ENCODE measurements at regions not wholly inside any gene's neighbourhood (a gene's known extent, or its start where the extent isn't known, plus 50 kb on each side); places are given as distances from the start of the nearest gene placed in this dataset.

GRCh38 chr15:85298366-85298765 is 82.0 kb upstream of the AKAP13 start:
- ATAC-seq (ENCODE audit: low FRiP score in 2 of 2) (no peak), DNase-seq (no peak)
- no peaks in the 10 kb centered on the region for H3K9me3 ChIP-seq
- WGBS, 2 donors: 89 to 90% methylated on average over 3 to 4 of the region's 4 CpGs
- no peak overlapping the region for H3K4me3 ChIP-seq
- no peaks in the 10 kb centered on the region for H3K27me3 ChIP-seq
- peaks cover 4 to 9% (median 4%) of the 10 kb centered on the region in 4 donors for H3K4me1 ChIP-seq
- no peaks in the 10 kb centered on the region for H3K36me3 ChIP-seq
- no peak overlapping the region for H3K27ac ChIP-seq
- no peak for TF ChIP-seq POLR2AphosphoS5 (IDR thresholded peaks at IDR 0.05)
- TF ChIP-seq POLR2A (IDR thresholded peaks at IDR 0.05): no peak
- TF ChIP-seq EP300 (IDR thresholded peaks at IDR 0.05): no peak

DNA sequence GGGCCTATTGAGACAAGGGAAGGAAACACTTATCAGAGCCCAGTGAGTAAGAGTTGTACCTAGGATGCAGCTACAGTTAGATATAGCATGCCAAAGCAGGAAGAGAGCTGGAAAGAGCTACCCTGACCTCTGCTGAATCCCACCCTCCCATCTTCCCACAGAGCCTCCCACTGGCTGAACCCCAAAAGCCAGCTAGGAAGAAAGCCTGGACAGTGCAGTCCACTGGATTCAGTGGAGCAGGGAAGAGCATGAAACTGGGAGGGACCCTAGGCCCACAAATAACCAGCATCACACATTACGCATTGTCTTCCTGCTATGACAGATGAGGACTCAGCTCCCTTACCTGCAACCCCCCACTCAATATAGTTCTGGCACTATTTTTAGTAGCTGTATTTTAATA is 81.5 kb upstream of the AKAP13 start:
- Histone ChIP-seq H3K27ac (no peak overlapping the region), H3K9me3 (no peaks in the 10 kb centered on the region), H3K27me3 (no peaks in the 10 kb centered on the region), H3K4me3 (no peak overlapping the region), H3K36me3 (no peaks in the 10 kb centered on the region), H3K4me1 (peaks cover 4 to 9% (median 4%) of the 10 kb centered on the region in 4 donors)
- 100% methylated on average over 1 of the region's 1 CpG for WGBS, 2 donors
- ATAC-seq (ENCODE audit: low FRiP score in 2 of 2): no peak
- TF ChIP-seq, protein P1, sequence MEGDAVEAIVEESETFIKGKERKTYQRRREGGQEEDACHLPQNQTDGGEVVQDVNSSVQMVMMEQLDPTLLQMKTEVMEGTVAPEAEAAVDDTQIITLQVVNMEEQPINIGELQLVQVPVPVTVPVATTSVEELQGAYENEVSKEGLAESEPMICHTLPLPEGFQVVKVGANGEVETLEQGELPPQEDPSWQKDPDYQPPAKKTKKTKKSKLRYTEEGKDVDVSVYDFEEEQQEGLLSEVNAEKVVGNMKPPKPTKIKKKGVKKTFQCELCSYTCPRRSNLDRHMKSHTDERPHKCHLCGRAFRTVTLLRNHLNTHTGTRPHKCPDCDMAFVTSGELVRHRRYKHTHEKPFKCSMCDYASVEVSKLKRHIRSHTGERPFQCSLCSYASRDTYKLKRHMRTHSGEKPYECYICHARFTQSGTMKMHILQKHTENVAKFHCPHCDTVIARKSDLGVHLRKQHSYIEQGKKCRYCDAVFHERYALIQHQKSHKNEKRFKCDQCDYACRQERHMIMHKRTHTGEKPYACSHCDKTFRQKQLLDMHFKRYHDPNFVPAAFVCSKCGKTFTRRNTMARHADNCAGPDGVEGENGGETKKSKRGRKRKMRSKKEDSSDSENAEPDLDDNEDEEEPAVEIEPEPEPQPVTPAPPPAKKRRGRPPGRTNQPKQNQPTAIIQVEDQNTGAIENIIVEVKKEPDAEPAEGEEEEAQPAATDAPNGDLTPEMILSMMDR (IDR thresholded peaks at IDR 0.05): no peak
- TF ChIP-seq POLR2AphosphoS5 (IDR thresholded peaks at IDR 0.05): no peak
- no peak for TF ChIP-seq POLR2A (IDR thresholded peaks at IDR 0.05)
- no peak for TF ChIP-seq EP300 (IDR thresholded peaks at IDR 0.05)
- DNase-seq: no peak

DNA sequence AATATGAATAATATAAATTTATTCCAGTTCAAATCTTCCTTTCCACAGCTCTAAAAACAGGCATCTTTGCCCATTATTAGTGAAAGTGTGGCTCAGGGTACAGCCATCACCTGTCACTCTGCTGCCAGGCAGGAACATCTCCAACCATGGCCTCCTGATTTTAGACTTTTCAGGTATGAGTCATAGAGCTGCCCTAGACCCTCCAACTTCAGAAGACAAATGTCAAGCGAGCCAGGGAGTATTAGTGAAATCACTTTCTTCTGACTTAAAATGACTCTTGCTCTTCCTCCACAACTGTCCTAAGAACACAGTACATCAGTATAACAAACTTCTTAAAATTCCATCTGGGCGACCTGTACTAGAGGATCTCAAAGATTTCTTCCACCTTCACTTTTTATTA is 78.1 kb upstream of the AKAP13 start:
- Histone ChIP-seq H3K9me3 (no peaks in the 10 kb centered on the region), H3K4me1 (no peaks in the 10 kb centered on the region), H3K4me3 (no peak overlapping the region), H3K27ac (no peak overlapping the region), H3K36me3 (no peaks in the 10 kb centered on the region), H3K27me3 (no peaks in the 10 kb centered on the region)
- DNase-seq (no peak), ATAC-seq (ENCODE audit: low FRiP score in 2 of 2) (no peak)
- 83% methylated on average over 2 of the region's 2 CpGs for WGBS, 2 donors
- TF ChIP-seq EP300 (IDR thresholded peaks at IDR 0.05) (no peak), POLR2A (IDR thresholded peaks at IDR 0.05) (no peak), POLR2AphosphoS5 (IDR thresholded peaks at IDR 0.05) (no peak)
- TF ChIP-seq, protein P1 (IDR thresholded peaks at IDR 0.05): no peak

GRCh38 chr15:85305050-85305449 is 75.4 kb upstream of the AKAP13 start:
- 78 to 81% methylated on average over 2 of the region's 2 CpGs for WGBS, 2 donors
- no peak for DNase-seq
- Histone ChIP-seq H3K27me3 (no peaks in the 10 kb centered on the region), H3K9me3 (no peaks in the 10 kb centered on the region), H3K4me1 (no peaks in the 10 kb centered on the region), H3K4me3 (no peak overlapping the region), H3K36me3 (no peaks in the 10 kb centered on the region), H3K27ac (no peak overlapping the region)
- TF ChIP-seq POLR2AphosphoS5 (IDR thresholded peaks at IDR 0.05) (no peak), EP300 (IDR thresholded peaks at IDR 0.05) (no peak), POLR2A (IDR thresholded peaks at IDR 0.05) (no peak)
- TF ChIP-seq, protein P1 (IDR thresholded peaks at IDR 0.05): no peak
- no peak for ATAC-seq (ENCODE audit: low FRiP score in 2 of 2)

- Histone ChIP-seq H3K4me3 (no peak overlapping the region), H3K36me3 (no peaks in the 10 kb centered on the region), H3K27ac (no peak overlapping the region), H3K4me1 (peaks cover 0 to under 1% (median 0%) of the 10 kb centered on the region in 4 donors), H3K27me3 (no peaks in the 10 kb centered on the region), H3K9me3 (no peaks in the 10 kb centered on the region)
- TF ChIP-seq POLR2AphosphoS5 (IDR thresholded peaks at IDR 0.05) (no peak), EP300 (IDR thresholded peaks at IDR 0.05) (no peak), POLR2A (IDR thresholded peaks at IDR 0.05) (no peak)
- TF ChIP-seq, protein P1 (IDR thresholded peaks at IDR 0.05): no peak
- WGBS, 2 donors: 77 to 79% methylated on average over 5 of the region's 5 CpGs
- DNase-seq: no peak
- peak in 1 of 2 donors; percentile 34 for ATAC-seq (ENCODE audit: low FRiP score in 2 of 2)
These were observed 73.3 kb upstream of the AKAP13 start for GRCh38 chr15:85306946-85307686.

All from upper lobe of left lung (tissue), 6 donors.